ENCODE measurements at regions not wholly inside any gene's neighbourhood (a gene's known extent, or its start where the extent isn't known, plus 50 kb on each side); places are given as distances from the start of the nearest gene placed in this dataset.

GRCh38 chr1:25019337-25020172 is 89.5 kb upstream of the RUNX3 start:
- TF ChIP-seq CTCF (IDR thresholded peaks at IDR 0.05) (no peak), POLR2A (IDR thresholded peaks at IDR 0.05) (no peak)
